Glomerular visceral epithelial cell (primary cell): ENCODE measurements at regions not wholly inside any gene's neighbourhood (a gene's known extent, or its start where the extent isn't known, plus 50 kb on each side); places are given as distances from the start of the nearest gene placed in this dataset.

Experiments
- DNase-seq: peaks from one replicate; pipeline ENCODE4 v3.0.0-alpha.2; 2016; ENCODE audit errors: extremely low spot score

DNA sequence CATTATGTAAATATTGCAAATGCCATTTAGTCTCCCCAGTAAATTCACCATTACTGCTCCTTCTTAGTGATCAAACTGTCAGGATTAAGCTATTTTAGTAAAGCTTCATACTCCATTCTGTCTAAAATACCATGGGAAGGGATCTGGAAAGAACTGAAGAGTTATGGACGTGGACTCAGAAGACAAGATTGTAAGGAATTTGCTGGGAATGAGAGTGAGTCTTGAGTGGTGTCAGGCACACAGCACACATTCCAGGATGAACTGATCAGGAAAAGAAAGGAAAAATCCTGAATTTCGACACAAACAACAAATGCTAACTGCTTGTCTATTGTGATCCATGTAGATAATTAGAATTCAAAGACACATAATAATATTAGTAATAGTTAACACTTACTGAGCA lies 311.0 kb downstream of the CENPC start:
- peak; percentile 30 for DNase-seq

GRCh38 chr4:67229148-67229547 lies 316.2 kb downstream of the CENPC start:
- DNase-seq: no peak

DNA sequence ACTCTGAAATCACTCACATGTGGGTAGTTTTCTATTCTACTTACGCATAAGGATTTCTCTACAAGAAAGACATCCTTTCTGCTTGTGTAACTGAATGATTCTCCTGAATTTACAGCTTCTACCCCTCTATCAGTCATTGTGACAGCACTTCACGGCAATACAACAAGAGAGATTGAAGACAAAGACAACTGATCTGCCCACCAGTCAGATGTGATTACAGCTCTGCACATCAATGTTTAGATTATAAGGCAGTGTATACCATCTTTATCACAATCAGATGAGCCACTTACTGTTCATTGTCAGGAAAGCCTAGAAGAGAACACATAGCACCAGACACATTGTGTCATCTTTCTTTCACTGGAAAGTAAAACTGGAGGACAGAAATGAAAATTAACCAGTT lies 324.4 kb downstream of the CENPC start:
- DNase-seq: no peak

- DNase-seq: no peak
Measured at GRCh38 chr4:67218883-67219282, 326.4 kb downstream of the CENPC start.

GRCh38 chr4:67207941-67208441 lies 337.3 kb downstream of the CENPC start:
- DNase-seq: no peak

GRCh38 chr4:67204441-67204840 lies 340.9 kb downstream of the CENPC start:
- DNase-seq: no peak

DNA sequence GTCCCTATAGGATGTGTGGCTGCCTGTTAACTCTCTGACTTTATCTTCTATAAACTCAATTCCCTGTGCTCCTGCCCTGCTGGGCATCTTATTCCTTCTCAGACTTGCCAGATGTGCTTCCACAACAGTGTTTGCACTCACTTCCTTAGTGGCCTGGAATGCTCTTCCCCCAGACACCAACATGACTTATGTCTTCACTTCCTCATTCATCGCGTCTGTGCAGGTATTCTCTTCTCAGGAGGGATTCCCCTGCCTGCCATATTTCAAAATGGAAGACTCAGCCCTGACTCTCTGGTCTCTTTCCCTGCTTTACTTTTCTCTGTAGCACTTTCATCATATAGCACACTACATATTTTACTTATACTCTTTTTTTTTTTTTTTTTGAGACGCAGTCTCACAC lies 344.0 kb downstream of the CENPC start:
- no peak for DNase-seq

DNA sequence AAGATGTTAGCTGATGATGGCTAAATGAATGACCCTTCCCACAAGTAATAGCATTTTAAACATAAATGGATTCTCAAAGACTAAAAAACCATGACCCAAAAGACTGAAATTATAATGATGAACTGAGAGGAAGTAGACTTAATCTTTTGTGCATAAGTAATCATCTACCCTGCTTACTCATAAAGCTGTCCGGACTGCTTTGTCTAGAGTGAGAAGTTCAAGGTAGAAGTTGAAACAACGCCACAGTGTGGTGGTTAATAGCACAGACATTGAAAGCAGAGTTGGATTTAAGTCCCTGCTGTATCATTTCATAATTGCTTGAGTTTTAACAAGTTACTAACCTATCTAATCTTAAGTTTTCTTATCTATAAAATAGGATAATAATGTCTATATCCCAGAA lies 346.6 kb downstream of the CENPC start:
- peak; percentile 54 for DNase-seq

- DNase-seq: no peak
Measured at GRCh38 chr4:67167849-67168248, 377.5 kb downstream of the CENPC start.

GRCh38 chr4:67162690-67163089 lies 382.6 kb downstream of the CENPC start:
- DNase-seq: no peak

DNA sequence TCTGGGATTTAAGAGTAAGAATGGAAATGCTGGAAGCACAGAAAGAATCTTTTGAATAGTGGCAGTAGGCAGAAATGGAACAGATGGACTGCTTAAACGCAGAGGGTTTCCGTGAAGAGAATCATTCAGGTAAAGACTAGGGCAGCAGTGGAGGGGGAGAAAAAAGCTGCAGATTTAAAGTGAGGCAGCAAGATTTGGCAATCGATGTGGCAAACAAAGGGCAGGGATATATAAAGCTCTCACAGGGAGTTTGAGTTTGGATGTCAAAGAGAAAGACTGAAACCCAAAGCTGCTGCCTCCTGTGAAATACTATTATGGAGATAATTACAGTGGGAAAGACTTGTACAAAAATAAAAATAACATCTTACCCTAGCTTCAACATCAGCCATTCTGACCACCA lies 384.0 kb downstream of the CENPC start:
- no peak for DNase-seq

DNA sequence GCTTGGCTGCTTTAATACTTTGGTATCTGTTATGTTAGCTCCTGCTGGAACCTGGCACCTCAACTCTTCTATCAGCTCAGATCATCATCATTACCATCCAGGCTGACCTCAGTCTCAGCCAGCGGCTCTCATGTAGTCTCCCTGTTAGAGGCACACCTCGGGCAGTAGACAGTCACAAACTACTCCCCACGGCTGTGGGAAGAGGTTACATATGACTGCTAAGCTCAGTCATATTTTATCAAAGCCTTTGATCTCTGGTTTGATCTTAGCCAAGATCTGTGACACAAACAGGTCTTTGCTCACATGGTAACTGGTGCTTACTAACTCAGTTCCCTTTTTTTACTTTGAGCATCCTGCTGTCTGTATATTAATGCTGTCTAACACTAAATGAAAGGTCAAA lies 384.9 kb downstream of the CENPC start:
- no peak for DNase-seq

DNA sequence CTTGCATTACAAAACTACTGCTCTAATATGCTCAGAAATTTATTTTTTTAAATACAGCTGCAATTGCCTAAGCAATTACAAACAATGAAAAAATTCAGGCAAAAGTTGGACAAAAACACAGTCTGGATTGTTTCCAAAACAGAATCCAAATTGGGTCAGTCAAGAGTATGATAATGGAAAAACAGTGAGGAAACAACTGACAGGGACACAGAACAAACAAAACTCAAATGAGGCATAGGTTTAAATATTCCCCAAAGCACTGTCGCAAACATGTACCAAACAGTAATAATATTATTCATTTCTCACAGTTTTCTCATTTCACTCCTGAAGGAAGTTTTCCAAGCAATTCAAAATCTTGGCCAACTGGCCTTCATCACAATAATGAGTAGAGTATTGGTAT lies 386.6 kb downstream of the CENPC start:
- DNase-seq: no peak

GRCh38 chr4:67152976-67153375 lies 392.3 kb downstream of the CENPC start:
- no peak for DNase-seq

GRCh38 chr4:67151376-67152343 lies 393.6 kb downstream of the CENPC start:
- no peak for DNase-seq

- DNase-seq: no peak
Measured at GRCh38 chr4:67141586-67141985, 403.7 kb downstream of the CENPC start.

DNA sequence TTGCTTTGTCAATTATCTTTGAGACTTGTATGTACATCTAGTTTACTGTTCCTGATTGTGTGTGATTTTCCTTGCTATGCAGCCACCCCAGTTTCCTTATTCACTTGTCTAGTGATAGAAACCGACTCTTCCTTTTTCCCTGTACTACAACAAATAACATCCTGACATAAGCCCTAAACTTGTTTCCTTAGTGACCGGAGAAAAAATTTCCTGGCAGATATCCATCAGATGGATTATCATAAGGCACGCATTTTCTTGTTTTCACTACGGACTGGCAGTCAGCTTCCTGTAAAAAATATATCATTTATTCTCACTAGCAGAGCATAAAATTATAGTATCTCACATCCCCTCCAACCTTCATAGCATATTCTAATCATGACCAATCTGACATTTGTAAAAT lies 410.7 kb downstream of the CENPC start:
- DNase-seq: no peak

GRCh38 chr4:67133162-67133561 lies 412.1 kb downstream of the CENPC start:
- DNase-seq: no peak

- no peak for DNase-seq
Measured at GRCh38 chr4:67131224-67131623, 414.1 kb downstream of the CENPC start.

DNA sequence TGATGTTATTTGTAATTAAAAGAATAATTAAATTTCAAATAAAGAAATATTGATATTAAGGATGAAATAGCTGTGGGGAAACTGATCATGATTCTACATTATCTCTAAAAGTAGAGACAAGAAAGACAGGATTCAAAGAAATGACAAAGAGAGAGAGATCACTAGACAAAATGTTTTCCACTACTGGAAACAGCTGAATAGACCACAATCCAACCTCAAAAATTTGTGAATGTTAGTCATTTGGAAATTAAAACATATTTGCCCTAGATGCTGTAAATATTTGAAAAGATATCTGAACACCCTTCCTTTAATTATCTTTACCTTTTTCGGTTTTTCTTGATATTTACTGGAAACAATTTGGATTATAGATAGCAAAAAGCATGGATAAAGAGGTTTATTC lies 414.9 kb downstream of the CENPC start:
- no peak for DNase-seq

- DNase-seq: no peak
Measured at GRCh38 chr4:67126570-67126969, 418.7 kb downstream of the CENPC start.

GRCh38 chr4:67125636-67126514 lies 419.4 kb downstream of the CENPC start:
- peak; percentile 4 for DNase-seq

DNA sequence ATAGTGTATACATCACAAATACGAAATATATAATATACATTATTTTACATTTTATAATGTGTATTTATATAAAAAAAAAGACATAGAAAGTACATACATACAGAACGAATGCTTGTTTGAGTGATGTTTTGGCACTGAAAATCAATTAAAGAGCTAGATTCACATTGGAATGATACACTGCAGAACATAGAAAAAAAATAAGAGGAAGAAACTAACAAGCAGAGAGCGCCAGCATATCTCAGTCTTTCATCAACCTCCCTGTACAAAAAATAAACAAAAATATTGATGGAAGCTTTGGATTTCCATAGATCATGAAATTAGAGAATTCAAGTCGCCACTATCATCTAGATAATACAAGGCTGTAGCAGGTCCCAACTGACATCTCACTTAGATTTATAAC lies 420.6 kb downstream of the CENPC start:
- no peak for DNase-seq
